Hepatocyte (in vitro differentiated cells): ENCODE measurements at regions not wholly inside any gene's neighbourhood (a gene's known extent, or its start where the extent isn't known, plus 50 kb on each side); places are given as distances from the start of the nearest gene placed in this dataset.

Experiments
- DNase-seq: peaks from one replicate; pipeline ENCODE4 v3.0.0-alpha.2; 2016; ENCODE audit warnings: low spot score
- H2AFZ ChIP-seq: fragments of 200-600 bp; sonication (generic); 2 replicates; pipeline ENCODE4 v1.6.0; 2016; ENCODE audit warnings: antibody characterized with exemption, mild to moderate bottlenecking
- H3K27ac ChIP-seq: fragments of 200-600 bp; sonication (generic); 2 replicates; pipeline ENCODE4 v1.5.1; 2016; ENCODE audit warnings: mild to moderate bottlenecking
- H3K27me3 ChIP-seq: fragments of 200-600 bp; sonication (generic); 2 replicates; pipeline ENCODE4 v1.6.1; 2016
- H3K36me3 ChIP-seq: fragments of 200-600 bp; sonication (generic); replicated peaks from 2 replicates; pipeline ENCODE4 v1.5.1; 2016; ENCODE audit warnings: low read depth; ENCODE audit not compliant: insufficient read depth
- H3K4me1 ChIP-seq: fragments of 200-600 bp; sonication (generic); 2 replicates; pipeline ENCODE4 v1.5.1; 2016; ENCODE audit warnings: mild to moderate bottlenecking, moderate library complexity; ENCODE audit not compliant: insufficient read depth
- H3K4me2 ChIP-seq: fragments of 200-600 bp; sonication (generic); 2 replicates; pipeline ENCODE4 v1.6.0; 2016
- H3K4me3 ChIP-seq: fragments of 200-600 bp; sonication (generic); 2 replicates; pipeline ENCODE4 v1.5.1; 2016; ENCODE audit warnings: mild to moderate bottlenecking
- H3K79me2 ChIP-seq: fragments of 200-600 bp; sonication (generic); 2 replicates; pipeline ENCODE4 v1.6.0; 2017; ENCODE audit warnings: mild to moderate bottlenecking
- H3K9me2 ChIP-seq: fragments of 200-600 bp; sonication (generic); replicated peaks from 2 replicates; pipeline ENCODE4 v1.6.0; 2017; ENCODE audit warnings: mild to moderate bottlenecking; ENCODE audit not compliant: insufficient read depth
- H3K9me3 ChIP-seq: fragments of 200-600 bp; sonication (generic); 2 replicates; pipeline ENCODE4 v1.5.1; 2016; ENCODE audit warnings: low read depth, mild to moderate bottlenecking
- H4K20me1 ChIP-seq: fragments of 200-600 bp; sonication (generic); 2 replicates; pipeline ENCODE4 v1.6.0; 2016; ENCODE audit warnings: mild to moderate bottlenecking; ENCODE audit not compliant: insufficient read depth, poor library complexity, severe bottlenecking
- EZH2 ChIP-seq: fragments of 200-600 bp; sonication (generic); IDR thresholded peaks from 2 replicates; pipeline ENCODE4 v1.6.1; 2016; ENCODE audit warnings: antibody characterized with exemption, mild to moderate bottlenecking, borderline replicate concordance
- EZH2phosphoT487 ChIP-seq: fragments of 200-600 bp; sonication (generic); IDR thresholded peaks from one replicate; pipeline ENCODE4 v1.6.1; 2018; ENCODE audit warnings: antibody characterized with exemption, mild to moderate bottlenecking, low read depth, moderate library complexity; ENCODE audit not compliant: unreplicated experiment, severe bottlenecking
- WGBS: methylation state at CpG from one replicate; pipeline ENCODE4 v1.1.6; 2016; ENCODE audit warnings: low lambda C conversion rate; ENCODE audit errors: missing lambda C conversion rate; 5-methylcytosine and 5-hydroxymethylcytosine counted together
- TF ChIP-seq, protein P1 (sequence below): fragments of 200-600 bp; sonication (generic); IDR thresholded peaks from 2 replicates; pipeline ENCODE4 v1.5.1; 2016; ENCODE audit warnings: antibody characterized with exemption, mild to moderate bottlenecking; ENCODE audit not compliant: poor library complexity

DNA sequence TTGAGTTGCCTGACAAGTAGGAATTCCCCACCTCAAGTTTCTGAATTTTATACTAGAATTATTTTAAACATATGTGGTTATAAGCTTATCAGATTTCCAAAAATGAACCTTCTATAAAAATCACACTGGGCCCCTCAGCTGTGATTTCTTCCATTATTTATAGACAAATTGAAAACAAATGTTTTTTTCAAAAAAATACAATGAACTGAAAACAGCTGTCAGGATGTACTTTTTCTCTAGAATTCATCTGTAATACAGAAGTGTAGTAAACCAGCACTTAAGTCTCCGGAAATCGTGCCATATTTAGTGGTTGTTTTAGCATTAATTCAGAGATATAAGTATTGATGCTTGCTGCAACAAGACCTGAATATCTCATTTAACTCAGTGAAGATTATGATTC lies 74.0 kb downstream of the SPRY1 start:
- H3K27me3 ChIP-seq, result no peaks in the 10 kb centered on the region
- H3K9me3 ChIP-seq, result no peaks in the 10 kb centered on the region
- no peak overlapping the region for H3K4me2 ChIP-seq
- no peak overlapping the region for H2AFZ ChIP-seq
- no peaks in the 10 kb centered on the region for H3K4me1 ChIP-seq
- TF ChIP-seq, protein P1, sequence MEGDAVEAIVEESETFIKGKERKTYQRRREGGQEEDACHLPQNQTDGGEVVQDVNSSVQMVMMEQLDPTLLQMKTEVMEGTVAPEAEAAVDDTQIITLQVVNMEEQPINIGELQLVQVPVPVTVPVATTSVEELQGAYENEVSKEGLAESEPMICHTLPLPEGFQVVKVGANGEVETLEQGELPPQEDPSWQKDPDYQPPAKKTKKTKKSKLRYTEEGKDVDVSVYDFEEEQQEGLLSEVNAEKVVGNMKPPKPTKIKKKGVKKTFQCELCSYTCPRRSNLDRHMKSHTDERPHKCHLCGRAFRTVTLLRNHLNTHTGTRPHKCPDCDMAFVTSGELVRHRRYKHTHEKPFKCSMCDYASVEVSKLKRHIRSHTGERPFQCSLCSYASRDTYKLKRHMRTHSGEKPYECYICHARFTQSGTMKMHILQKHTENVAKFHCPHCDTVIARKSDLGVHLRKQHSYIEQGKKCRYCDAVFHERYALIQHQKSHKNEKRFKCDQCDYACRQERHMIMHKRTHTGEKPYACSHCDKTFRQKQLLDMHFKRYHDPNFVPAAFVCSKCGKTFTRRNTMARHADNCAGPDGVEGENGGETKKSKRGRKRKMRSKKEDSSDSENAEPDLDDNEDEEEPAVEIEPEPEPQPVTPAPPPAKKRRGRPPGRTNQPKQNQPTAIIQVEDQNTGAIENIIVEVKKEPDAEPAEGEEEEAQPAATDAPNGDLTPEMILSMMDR, result no peak
- TF ChIP-seq EZH2phosphoT487 (no peak), EZH2 (no peak)
- no peaks in the 10 kb centered on the region for H3K9me2 ChIP-seq
- no peaks in the 10 kb centered on the region for H4K20me1 ChIP-seq
- H3K36me3 ChIP-seq, result no peaks in the 10 kb centered on the region
- H3K27ac ChIP-seq, result no peak overlapping the region
- no peak overlapping the region for H3K4me3 ChIP-seq
- WGBS, result 73% methylated on average over 2 of the region's 2 CpGs
- H3K79me2 ChIP-seq, result no peaks in the 10 kb centered on the region
- no peak for DNase-seq

DNA sequence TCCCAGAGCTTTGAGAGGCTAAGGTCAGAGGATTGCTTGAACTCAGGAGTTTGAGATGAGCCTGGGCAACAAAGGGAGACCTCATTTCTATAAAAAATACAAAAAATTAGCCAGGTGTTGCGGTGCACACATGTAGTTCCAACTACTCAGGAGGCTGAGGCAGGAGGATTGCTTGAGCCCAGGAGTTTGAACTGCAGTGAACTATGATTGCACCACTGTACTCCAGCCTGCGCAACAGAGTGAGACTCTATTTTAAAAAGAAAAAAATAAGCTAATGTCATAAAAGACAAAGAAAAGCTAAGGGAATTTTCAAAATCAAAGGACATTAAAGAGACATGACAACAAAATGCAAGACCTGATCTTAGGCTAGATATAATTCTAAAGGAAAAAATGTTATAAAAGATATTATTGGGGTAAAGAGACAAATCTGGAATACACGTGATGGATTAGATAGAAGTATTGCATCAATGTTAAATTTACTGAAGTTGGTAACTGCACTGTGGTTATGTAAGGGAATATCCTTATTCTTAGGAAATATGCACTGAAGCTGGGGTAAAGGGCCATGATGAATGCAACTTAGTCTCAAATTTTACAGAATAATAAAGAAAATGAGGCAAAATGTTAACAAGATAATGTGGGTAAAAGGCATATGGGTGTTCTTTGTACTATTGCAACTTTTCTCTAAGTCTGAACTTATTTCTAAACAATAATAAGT lies 75.2 kb downstream of the SPRY1 start:
- no peak overlapping the region for H2AFZ ChIP-seq
- DNase-seq, result no peak
- no peaks in the 10 kb centered on the region for H3K27me3 ChIP-seq
- no peaks in the 10 kb centered on the region for H3K79me2 ChIP-seq
- no peaks in the 10 kb centered on the region for H3K9me3 ChIP-seq
- no peak overlapping the region for H3K27ac ChIP-seq
- no peaks in the 10 kb centered on the region for H3K9me2 ChIP-seq
- no peaks in the 10 kb centered on the region for H4K20me1 ChIP-seq
- H3K4me2 ChIP-seq, result no peak overlapping the region
- no peak overlapping the region for H3K4me3 ChIP-seq
- H3K36me3 ChIP-seq, result no peaks in the 10 kb centered on the region
- 93% methylated on average over 3 of the region's 3 CpGs for whole genome bisulfite sequencing
- no peak for TF ChIP-seq EZH2phosphoT487
- TF ChIP-seq, protein P1, result no peak
- TF ChIP-seq EZH2, result no peak
- H3K4me1 ChIP-seq, result no peaks in the 10 kb centered on the region

DNA sequence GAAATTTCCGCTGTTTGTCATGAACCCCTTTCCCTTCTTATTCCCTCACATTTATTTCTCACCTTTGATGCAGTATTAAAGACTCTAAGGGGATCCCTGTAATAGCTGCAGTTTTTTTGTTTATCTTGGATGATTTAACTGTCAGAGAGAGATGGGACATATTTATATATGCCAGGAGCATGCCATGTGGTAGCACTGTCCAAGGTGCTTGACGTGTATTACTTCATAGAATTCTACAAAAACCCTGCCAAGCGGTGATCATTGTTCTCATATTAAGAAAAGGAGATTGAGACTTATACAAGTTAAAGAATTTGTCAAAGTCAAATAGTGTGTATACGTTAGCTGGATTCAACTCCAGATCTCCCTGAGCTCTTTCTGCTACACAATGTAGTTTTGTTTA lies 78.2 kb downstream of the SPRY1 start:
- Histone ChIP-seq H3K9me3 (no peaks in the 10 kb centered on the region), H3K4me1 (peaks cover 15% of the 10 kb centered on the region)
- WGBS, result 89% methylated on average over 4 of the region's 4 CpGs

More for the DNA sequence above, 78.2 kb downstream of the SPRY1 start:
- no peak for DNase-seq
- Histone ChIP-seq H4K20me1 (no peaks in the 10 kb centered on the region), H2AFZ (no peak overlapping the region), H3K9me2 (no peaks in the 10 kb centered on the region), H3K4me3 (no peak overlapping the region), H3K79me2 (no peaks in the 10 kb centered on the region), H3K36me3 (no peaks in the 10 kb centered on the region), H3K27ac (no peak overlapping the region), H3K4me2 (no peak overlapping the region), H3K27me3 (no peaks in the 10 kb centered on the region)
- TF ChIP-seq, protein P1, result no peak
- TF ChIP-seq EZH2 (no peak), EZH2phosphoT487 (no peak)
